CD8-positive, alpha-beta memory T cell (primary cell): ENCODE measurements at regions not wholly inside any gene's neighbourhood (a gene's known extent, or its start where the extent isn't known, plus 50 kb on each side); places are given as distances from the start of the nearest gene placed in this dataset.

Experiments
- CTCF ChIA-PET: fragments of 350-600 bp; sonication (Branson Sonifier 250); formaldehyde crosslinking; loops from one replicate; lab custom pipeline; 2021; ENCODE audit warnings: antibody characterized with exemption; lab: Charles Lee
- POLR2A ChIA-PET: fragments of 350-600 bp; sonication (Branson Sonifier 250); formaldehyde crosslinking; loops from one replicate; lab custom pipeline; 2021; ENCODE audit warnings: antibody characterized with exemption; lab: Charles Lee
- DNase-seq, 5 donors: peaks; one replicate each; pipeline versions ENCODE4 v3.0.0 to v3.0.0-alpha.2; 2020 to 2022; ENCODE audit warnings: mixed read lengths in 1 of 5
- H3K27ac ChIP-seq: one replicate; pipeline ENCODE4 v1.7.0; 2013; ENCODE audit warnings: low read depth, mild to moderate bottlenecking, low read length, moderate library complexity
- H3K27me3 ChIP-seq: 2 replicates; pipeline ENCODE4 v1.7.0; 2013; ENCODE audit warnings: low read length, mild to moderate bottlenecking; ENCODE audit not compliant: insufficient read depth, poor library complexity, severe bottlenecking
- H3K36me3 ChIP-seq: 2 replicates; pipeline ENCODE4 v1.7.0; 2013; ENCODE audit warnings: mild to moderate bottlenecking, low read length, moderate library complexity; ENCODE audit not compliant: insufficient read depth
- H3K4me1 ChIP-seq: 2 replicates; pipeline ENCODE4 v1.7.0; 2013; ENCODE audit warnings: mild to moderate bottlenecking, low read length, moderate library complexity; ENCODE audit not compliant: insufficient read depth
- H3K4me3 ChIP-seq: 2 replicates; pipeline ENCODE4 v1.7.0; 2013; ENCODE audit warnings: mild to moderate bottlenecking, low read length
- H3K9me3 ChIP-seq: 2 replicates; pipeline ENCODE4 v1.7.0; 2013; ENCODE audit warnings: mild to moderate bottlenecking, low read length
- H3K27ac Mint-ChIP-seq, 8 donors: one replicate each; pipeline ENCODE4 v1.8.0; 2020 to 2021; ENCODE audit warnings: mixed read lengths in 8 of 8, mild to moderate bottlenecking in 6 of 8, inconsistent platforms in 3 of 8, moderate library complexity in 3 of 8
- H3K27me3 Mint-ChIP-seq, 2 donors: one replicate each; pipeline ENCODE4 v1.8.0; 2020 to 2021; ENCODE audit warnings: mixed read lengths in 2 of 2, mild to moderate bottlenecking in 1 of 2, moderate library complexity in 1 of 2
- H3K36me3 Mint-ChIP-seq, 3 donors: one replicate each; pipeline ENCODE4 v1.8.0; 2020 to 2021; ENCODE audit warnings: mixed read lengths in 3 of 3, inconsistent platforms in 1 of 3, mild to moderate bottlenecking in 1 of 3
- H3K4me1 Mint-ChIP-seq, 3 donors: one replicate each; pipeline ENCODE4 v1.8.0; 2020 to 2021; ENCODE audit warnings: mixed read lengths in 3 of 3, inconsistent platforms in 1 of 3, mild to moderate bottlenecking in 1 of 3
- H3K4me3 Mint-ChIP-seq, 7 donors: one replicate each; pipeline ENCODE4 v1.8.0; 2020 to 2021; ENCODE audit warnings: mixed read lengths in 7 of 7, mild to moderate bottlenecking in 6 of 7, moderate library complexity in 4 of 7, inconsistent platforms in 2 of 7
- H3K9me3 Mint-ChIP-seq, 5 donors: one replicate each; pipeline ENCODE4 v1.8.0; 2020 to 2022; ENCODE audit warnings: mixed read lengths in 5 of 5, mild to moderate bottlenecking in 3 of 5, moderate library complexity in 2 of 5, inconsistent platforms in 1 of 5

GRCh38 chr4:175129797-175130196 lies 211.6 kb downstream of the ADAM29 start:
- H3K4me3 Mint-ChIP-seq: no peak overlapping the region

GRCh38 chr4:175139205-175139604 lies 221.0 kb downstream of the ADAM29 start:
- Mint-ChIP-seq H3K4me3 (no peak overlapping the region), H3K27ac (no peak overlapping the region), H3K36me3 (peaks cover 0 to 2% (median 0%) of the 10 kb centered on the region in 3 donors), H3K9me3 (peaks cover 2 to 30% (median 4%) of the 10 kb centered on the region in 5 donors), H3K27me3 (no peaks in the 10 kb centered on the region), H3K4me1 (no peaks in the 10 kb centered on the region)
- Histone ChIP-seq H3K4me3 (no peak overlapping the region), H3K36me3 (no peaks in the 10 kb centered on the region), H3K27me3 (no peaks in the 10 kb centered on the region), H3K27ac (no peak overlapping the region), H3K4me1 (no peaks in the 10 kb centered on the region), H3K9me3 (peaks cover 5% of the 10 kb centered on the region)
- no peak for DNase-seq
- ChIA-PET POLR2A (no interaction called here), CTCF (no interaction called here)

More at GRCh38 chr4:175129797-175130196, 211.6 kb downstream of the ADAM29 start:
- CTCF ChIA-PET: no interaction called here
- POLR2A ChIA-PET: no interaction called here
- DNase-seq: no peak
- H3K9me3 Mint-ChIP-seq: peaks cover 0 to 23% (median 3%) of the 10 kb centered on the region in 5 donors
- H3K36me3 Mint-ChIP-seq: no peaks in the 10 kb centered on the region
- Histone ChIP-seq H3K36me3 (no peaks in the 10 kb centered on the region), H3K4me1 (no peaks in the 10 kb centered on the region), H3K4me3 (no peak overlapping the region), H3K27me3 (no peaks in the 10 kb centered on the region), H3K27ac (no peak overlapping the region), H3K9me3 (no peaks in the 10 kb centered on the region)
- H3K27me3 Mint-ChIP-seq: no peaks in the 10 kb centered on the region
- H3K4me1 Mint-ChIP-seq: no peaks in the 10 kb centered on the region
- no peak overlapping the region for H3K27ac Mint-ChIP-seq

- H3K36me3 Mint-ChIP-seq: no peaks in the 10 kb centered on the region
- no peak overlapping the region for H3K27ac Mint-ChIP-seq
- no peak for DNase-seq
- peaks cover 2 to 33% (median 4%) of the 10 kb centered on the region in 5 donors for H3K9me3 Mint-ChIP-seq
- ChIA-PET CTCF (no interaction called here), POLR2A (no interaction called here)
- Histone ChIP-seq H3K36me3 (no peaks in the 10 kb centered on the region), H3K4me3 (no peak overlapping the region), H3K4me1 (no peaks in the 10 kb centered on the region), H3K27ac (no peak overlapping the region), H3K9me3 (peaks cover 5% of the 10 kb centered on the region), H3K27me3 (no peaks in the 10 kb centered on the region)
- H3K4me1 Mint-ChIP-seq: no peaks in the 10 kb centered on the region
- H3K27me3 Mint-ChIP-seq: no peaks in the 10 kb centered on the region
- H3K4me3 Mint-ChIP-seq: no peak overlapping the region
Measured at GRCh38 chr4:175143116-175143515, 225.0 kb downstream of the ADAM29 start.

- Histone ChIP-seq H3K4me3 (no peak overlapping the region), H3K36me3 (no peaks in the 10 kb centered on the region), H3K4me1 (no peaks in the 10 kb centered on the region), H3K27me3 (no peaks in the 10 kb centered on the region), H3K27ac (no peak overlapping the region), H3K9me3 (no peaks in the 10 kb centered on the region)
- H3K27ac Mint-ChIP-seq: no peak overlapping the region
- H3K36me3 Mint-ChIP-seq: no peaks in the 10 kb centered on the region
- no peaks in the 10 kb centered on the region for H3K27me3 Mint-ChIP-seq
- ChIA-PET CTCF (no interaction called here), POLR2A (no interaction called here)
- no peak overlapping the region for H3K4me3 Mint-ChIP-seq
- DNase-seq: no peak
- no peaks in the 10 kb centered on the region for H3K4me1 Mint-ChIP-seq
- H3K9me3 Mint-ChIP-seq: peaks cover 4 to 32% (median 9%) of the 10 kb centered on the region in 5 donors
Measured at GRCh38 chr4:175146799-175147198, 228.6 kb downstream of the ADAM29 start.

GRCh38 chr4:175147233-175147632 lies 229.1 kb downstream of the ADAM29 start:
- Mint-ChIP-seq H3K36me3 (no peaks in the 10 kb centered on the region), H3K9me3 (peaks cover 6 to 37% (median 10%) of the 10 kb centered on the region in 5 donors), H3K4me1 (no peaks in the 10 kb centered on the region), H3K27ac (no peak overlapping the region), H3K27me3 (no peaks in the 10 kb centered on the region), H3K4me3 (no peak overlapping the region)
- Histone ChIP-seq H3K4me1 (no peaks in the 10 kb centered on the region), H3K27ac (no peak overlapping the region), H3K36me3 (no peaks in the 10 kb centered on the region), H3K27me3 (no peaks in the 10 kb centered on the region), H3K9me3 (no peaks in the 10 kb centered on the region), H3K4me3 (no peak overlapping the region)
- DNase-seq: no peak
- POLR2A ChIA-PET: no interaction called here
- CTCF ChIA-PET: no interaction called here

GRCh38 chr4:175166020-175166419 lies 247.9 kb downstream of the ADAM29 start:
- H3K36me3 ChIP-seq: no peaks in the 10 kb centered on the region

GRCh38 chr4:175176710-175177109 lies 258.6 kb downstream of the ADAM29 start:
- POLR2A ChIA-PET: no interaction called here
- Mint-ChIP-seq H3K27me3 (no peaks in the 10 kb centered on the region), H3K36me3 (no peaks in the 10 kb centered on the region), H3K27ac (no peak overlapping the region), H3K4me3 (no peak overlapping the region), H3K9me3 (peaks cover 7 to 19% (median 12%) of the 10 kb centered on the region in 5 donors), H3K4me1 (no peaks in the 10 kb centered on the region)
- H3K4me1 ChIP-seq: no peaks in the 10 kb centered on the region
- DNase-seq: no peak
- H3K4me3 ChIP-seq: no peak overlapping the region
- H3K9me3 ChIP-seq: no peaks in the 10 kb centered on the region
- H3K36me3 ChIP-seq: no peaks in the 10 kb centered on the region
- CTCF ChIA-PET: no interaction called here
- no peak overlapping the region for H3K27ac ChIP-seq
- H3K27me3 ChIP-seq: no peaks in the 10 kb centered on the region

More at GRCh38 chr4:175166020-175166419, 247.9 kb downstream of the ADAM29 start:
- Mint-ChIP-seq H3K36me3 (no peaks in the 10 kb centered on the region), H3K27me3 (no peaks in the 10 kb centered on the region), H3K4me3 (no peak overlapping the region), H3K4me1 (no peaks in the 10 kb centered on the region), H3K27ac (no peak overlapping the region), H3K9me3 (peaks cover 0 to 4% (median 2%) of the 10 kb centered on the region in 5 donors)
- H3K27me3 ChIP-seq: no peaks in the 10 kb centered on the region
- CTCF ChIA-PET: no interaction called here
- H3K4me1 ChIP-seq: no peaks in the 10 kb centered on the region
- no peak overlapping the region for H3K4me3 ChIP-seq
- no peak overlapping the region for H3K27ac ChIP-seq
- POLR2A ChIA-PET: no interaction called here
- H3K9me3 ChIP-seq: no peaks in the 10 kb centered on the region
- DNase-seq: no peak

GRCh38 chr4:175190654-175191053 lies 272.5 kb downstream of the ADAM29 start:
- ChIA-PET CTCF (no interaction called here), POLR2A (no interaction called here)
- Mint-ChIP-seq H3K36me3 (no peaks in the 10 kb centered on the region), H3K9me3 (peaks cover 0 to 15% (median 3%) of the 10 kb centered on the region in 5 donors), H3K27ac (no peak overlapping the region), H3K4me1 (no peaks in the 10 kb centered on the region), H3K4me3 (no peak overlapping the region), H3K27me3 (no peaks in the 10 kb centered on the region)
- DNase-seq: no peak
- Histone ChIP-seq H3K27me3 (no peaks in the 10 kb centered on the region), H3K27ac (no peak overlapping the region), H3K4me1 (no peaks in the 10 kb centered on the region), H3K4me3 (no peak overlapping the region), H3K9me3 (no peaks in the 10 kb centered on the region), H3K36me3 (no peaks in the 10 kb centered on the region)
